PFSK-1 (cell line): ENCODE measurements at regions not wholly inside any gene's neighbourhood (a gene's known extent, or its start where the extent isn't known, plus 50 kb on each side); places are given as distances from the start of the nearest gene placed in this dataset.

Source experiments
- FOXP2 ChIP-seq: optimal IDR thresholded peaks from 2 replicates; pipeline ENCODE3; 2011; ENCODE audit warnings: borderline replicate concordance, control low read depth, inconsistent platforms; ENCODE audit not compliant: insufficient read depth; ENCODE audit errors: extremely low read length, extremely low read depth
- POLR2AphosphoS5 ChIP-seq: IDR thresholded peaks from 2 replicates; pipeline ENCODE4 v1.6.1; 2012; ENCODE audit warnings: low read depth, mild to moderate bottlenecking, control low read depth, low read length, moderate library complexity
- REST ChIP-seq, 2 experiments: IDR thresholded peaks; 2 replicates each; pipeline versions ENCODE4 v1.6.1 to v1.8.0; 2011 to 2012; ENCODE audit warnings: low read depth in 2 of 2, low read length in 2 of 2, control low read depth in 1 of 2, inconsistent platforms in 1 of 2, mild to moderate bottlenecking in 1 of 2, moderate library complexity in 1 of 2; ENCODE audit not compliant: insufficient read depth in 1 of 2
- SIN3A ChIP-seq: IDR thresholded peaks from 2 replicates; pipeline ENCODE4 v1.6.1; 2012; ENCODE audit warnings: mild to moderate bottlenecking, low read length, moderate library complexity, borderline replicate concordance; ENCODE audit not compliant: insufficient read depth
- TAF1 ChIP-seq: IDR thresholded peaks from 2 replicates; pipeline ENCODE4 v1.6.1; 2012; ENCODE audit warnings: low read length, control low read depth, borderline replicate concordance; ENCODE audit not compliant: insufficient read depth

- TF ChIP-seq TAF1 (no peak), POLR2AphosphoS5 (no peak), SIN3A (no peak), REST (IDR thresholded peaks at IDR 0.05; ENCODE audit: insufficient read depth in 1 of 2, low read depth in 2 of 2, low read length in 2 of 2) (no peak), FOXP2 (no peak)
These were observed 204.2 kb upstream of the COL8A1 start for GRCh38 chr3:99434190-99434589.

- TF ChIP-seq FOXP2 (no peak), POLR2AphosphoS5 (no peak), TAF1 (no peak), SIN3A (no peak), REST (IDR thresholded peaks at IDR 0.05; ENCODE audit: insufficient read depth in 1 of 2, low read depth in 2 of 2, low read length in 2 of 2) (no peak)
These were observed 207.9 kb upstream of the COL8A1 start for GRCh38 chr3:99430348-99431134.

- TF ChIP-seq TAF1 (no peak), POLR2AphosphoS5 (no peak), REST (IDR thresholded peaks at IDR 0.05; ENCODE audit: insufficient read depth in 1 of 2, low read depth in 2 of 2, low read length in 2 of 2) (no peak)
These were observed 208.9 kb upstream of the COL8A1 start for GRCh38 chr3:99429502-99429901.

GRCh38 chr3:99425930-99426329, 212.5 kb upstream of the COL8A1 start:
- TF ChIP-seq FOXP2: no peak
- TF ChIP-seq REST (IDR thresholded peaks at IDR 0.05; ENCODE audit: insufficient read depth in 1 of 2, low read depth in 2 of 2, low read length in 2 of 2): no peak
- no peak for TF ChIP-seq POLR2AphosphoS5
- no peak for TF ChIP-seq SIN3A
- no peak for TF ChIP-seq TAF1

GRCh38 chr3:99419116-99419515, 219.3 kb upstream of the COL8A1 start:
- TF ChIP-seq REST (IDR thresholded peaks at IDR 0.05; ENCODE audit: insufficient read depth in 1 of 2, low read depth in 2 of 2, low read length in 2 of 2) (no peak), POLR2AphosphoS5 (no peak), FOXP2 (no peak), TAF1 (no peak), SIN3A (no peak)
